ENCODE measurements at regions not wholly inside any gene's neighbourhood (a gene's known extent, or its start where the extent isn't known, plus 50 kb on each side); places are given as distances from the start of the nearest gene placed in this dataset.

DNA sequence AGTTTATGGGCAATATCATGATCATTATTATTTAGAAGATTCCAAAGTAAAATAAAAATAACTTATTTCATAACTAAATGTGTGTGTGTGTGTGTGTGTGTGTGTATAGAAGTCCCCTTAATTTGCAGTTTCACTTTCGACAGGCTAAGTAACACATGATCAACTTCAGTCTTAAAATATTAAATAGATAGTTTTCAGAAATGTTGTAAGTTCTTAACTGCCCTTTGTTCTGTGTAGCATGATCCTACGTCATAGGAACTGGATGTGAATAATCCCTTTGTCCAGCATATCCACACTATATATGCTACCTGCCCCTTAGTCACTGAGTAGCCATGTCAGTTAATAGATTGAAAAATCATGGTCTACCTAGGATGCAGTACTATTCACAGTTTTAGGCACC is 1863.5 kb upstream of the PCDH20 start:
- TF ChIP-seq POLR2A (IDR thresholded peaks at IDR 0.05) (no peak), CTCF (IDR thresholded peaks at IDR 0.05) (no peak)
